B cell (primary cell): ENCODE measurements at regions not wholly inside any gene's neighbourhood (a gene's known extent, or its start where the extent isn't known, plus 50 kb on each side); places are given as distances from the start of the nearest gene placed in this dataset.

Experiments
- ATAC-seq: fragments of 200-7000 bp; cut with Tn5 transposase; one replicate; pipeline ENCODE4 v1.10.0; 2021; ENCODE audit warnings: low read depth, mild to moderate bottlenecking, moderate number of reproducible peaks, moderate library complexity
- CTCF ChIA-PET: fragments of 350-600 bp; sonication (Branson Sonifier 250); formaldehyde crosslinking; loops from one replicate; lab custom pipeline; 2021; ENCODE audit warnings: antibody characterized with exemption, inconsistent platforms; lab: Charles Lee
- POLR2A ChIA-PET: fragments of 350-600 bp; sonication (Branson Sonifier 250); formaldehyde crosslinking; loops from one replicate; lab custom pipeline; 2021; ENCODE audit warnings: antibody characterized with exemption; lab: Charles Lee
- DNase-seq: peaks from one replicate; pipeline ENCODE4 v3.0.0; 2013
- H2AFZ ChIP-seq: 2 replicates; pipeline ENCODE4 v1.6.1; 2012; ENCODE audit warnings: mild to moderate bottlenecking, low read depth, low read length; ENCODE audit not compliant: insufficient read depth, poor library complexity, severe bottlenecking
- H3K27ac ChIP-seq, 2 donors: 1 replicate in 1 of 2; 2 replicates in 1 of 2; pipeline ENCODE4 v1.5.1; 2012 to 2013; ENCODE audit warnings: low read length in 2 of 2, mild to moderate bottlenecking in 2 of 2, moderate library complexity in 1 of 2
- H3K27me3 ChIP-seq, 4 experiments: fragments of 200-600 bp in 1 of 4; sonication (generic) in 1 of 4; replicated peaks in 1 of 4; 1 replicate in 2 of 4; 2 replicates in 2 of 4; pipeline versions ENCODE4 v1.6.1 to v1.7.0; 2013 to 2016; ENCODE audit warnings: low read length in 3 of 4, mild to moderate bottlenecking in 2 of 4, mixed read lengths in 1 of 4, moderate library complexity in 1 of 4; ENCODE audit not compliant: insufficient read depth in 4 of 4, control insufficient read depth in 3 of 4; ENCODE audit errors: control extremely low read depth in 1 of 4
- H3K36me3 ChIP-seq, 2 experiments: replicated peaks in 1 of 2; 1 replicate in 1 of 2; 2 replicates in 1 of 2; pipeline versions ENCODE4 v1.6.1 to v1.7.1; 2013; ENCODE audit warnings: low read length in 1 of 2; ENCODE audit not compliant: insufficient read depth in 2 of 2, control insufficient read depth in 1 of 2; ENCODE audit errors: control extremely low read depth in 1 of 2, extremely low read depth in 1 of 2
- H3K4me1 ChIP-seq, 2 donors: fragments of 200-600 bp in 1 of 2; sonication (generic) in 1 of 2; 1 replicate in 1 of 2; 2 replicates in 1 of 2; pipeline versions ENCODE4 v1.5.1 to v1.6.1; 2013 to 2017; ENCODE audit warnings: low read length in 2 of 2; ENCODE audit not compliant: control insufficient read depth in 2 of 2, insufficient read depth in 2 of 2
- H3K4me2 ChIP-seq: replicated peaks from 2 replicates; pipeline ENCODE3; 2012; ENCODE audit warnings: mild to moderate bottlenecking, low read depth, low read length; ENCODE audit not compliant: poor library complexity, severe bottlenecking
- H3K4me3 ChIP-seq, 5 experiments: fragments of 200-600 bp in 1 of 5; sonication (generic) in 1 of 5; 1 replicate in 3 of 5; 2 replicates in 2 of 5; pipeline versions ENCODE4 v1.5.1 to v1.7.0; 2011 to 2016; ENCODE audit warnings: low read length in 4 of 5, mild to moderate bottlenecking in 4 of 5, low read depth in 2 of 5, control low read depth in 1 of 5, moderate library complexity in 1 of 5; ENCODE audit not compliant: insufficient read depth in 1 of 5; ENCODE audit errors: control extremely low read depth in 1 of 5, extremely low read depth in 1 of 5
- H3K79me2 ChIP-seq: fragments of 200-600 bp; sonication (generic); one replicate; pipeline ENCODE4 v1.6.0; 2016; ENCODE audit warnings: low read length; ENCODE audit not compliant: control insufficient read depth, insufficient read depth
- H3K9ac ChIP-seq: fragments of 200-600 bp; sonication (generic); 2 replicates; pipeline ENCODE4 v1.6.1; 2017; ENCODE audit warnings: mild to moderate bottlenecking, low read length, moderate library complexity
- H3K9me3 ChIP-seq, 3 donors: one replicate each; pipeline versions ENCODE4 v1.6.1 to v1.7.1; 2013; ENCODE audit warnings: low read length in 2 of 3; ENCODE audit not compliant: control insufficient read depth in 2 of 3, insufficient read depth in 1 of 3; ENCODE audit errors: control extremely low read depth in 1 of 3
- H4K20me1 ChIP-seq: 2 replicates; pipeline ENCODE4 v1.6.0; 2012; ENCODE audit warnings: mild to moderate bottlenecking, low read length; ENCODE audit not compliant: insufficient read depth, control insufficient read depth, poor library complexity, severe bottlenecking
- H3K27ac Mint-ChIP-seq: one replicate; pipeline ENCODE4 v1.8.0; 2021; ENCODE audit warnings: mixed read lengths
- H3K27me3 Mint-ChIP-seq: one replicate; pipeline ENCODE4 v1.8.0; 2021; ENCODE audit warnings: mixed read lengths
- H3K4me1 Mint-ChIP-seq: one replicate; pipeline ENCODE4 v1.8.0; 2021; ENCODE audit warnings: mixed read lengths
- H3K4me3 Mint-ChIP-seq: one replicate; pipeline ENCODE4 v1.8.0; 2021; ENCODE audit warnings: mixed read lengths
- H3K9me3 Mint-ChIP-seq: one replicate; pipeline ENCODE4 v1.8.0; 2022; ENCODE audit warnings: mixed read lengths; ENCODE audit not compliant: insufficient read depth
- EZH2 ChIP-seq: IDR thresholded peaks from 2 replicates; pipeline ENCODE4 v1.6.1; 2012; ENCODE audit warnings: borderline replicate concordance, low read depth, mild to moderate bottlenecking, moderate library complexity, low read length; ENCODE audit not compliant: insufficient read depth, poor library complexity, severe bottlenecking
- WGBS: methylation state at CpG from one replicate; pipeline ENCODE4 v1.1.5; 2013; ENCODE audit warnings: missing lambda C conversion rate; ENCODE audit not compliant: insufficient coverage; 5-methylcytosine and 5-hydroxymethylcytosine counted together
- intact Hi-C: fragments of 100-400 bp; cut with micrococcal nuclease; formaldehyde crosslinking; loops from one replicate; pipeline ENCODE4 v1.10.0; 2022
- TF ChIP-seq, protein P1 (sequence below): fragments of 200-600 bp; IDR thresholded peaks from one replicate; pipeline ENCODE4 v1.8.0; 2022; ENCODE audit warnings: antibody characterized with exemption, mild to moderate bottlenecking

DNA sequence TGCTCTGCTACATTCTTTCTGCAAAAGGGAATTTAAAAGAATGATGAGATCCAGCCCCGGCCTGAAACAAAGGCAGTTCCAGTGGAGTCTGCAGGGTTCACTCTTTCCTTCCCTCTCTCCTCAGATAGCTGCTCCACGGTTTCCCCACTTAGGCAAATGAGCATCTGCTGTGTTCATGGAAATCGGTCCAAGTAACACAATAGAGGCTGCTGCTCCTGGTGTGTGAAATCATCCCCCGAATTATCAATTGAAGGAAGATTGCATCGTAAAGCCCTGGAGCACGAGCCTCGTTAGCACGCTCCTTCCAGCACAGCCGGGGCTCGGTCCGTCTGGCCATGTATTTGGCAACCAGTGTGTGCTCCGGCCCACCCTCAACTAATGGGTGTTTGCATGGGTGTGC is 108.3 kb upstream of the DPP6 start:
- POLR2A ChIA-PET: no interaction called here

DNA sequence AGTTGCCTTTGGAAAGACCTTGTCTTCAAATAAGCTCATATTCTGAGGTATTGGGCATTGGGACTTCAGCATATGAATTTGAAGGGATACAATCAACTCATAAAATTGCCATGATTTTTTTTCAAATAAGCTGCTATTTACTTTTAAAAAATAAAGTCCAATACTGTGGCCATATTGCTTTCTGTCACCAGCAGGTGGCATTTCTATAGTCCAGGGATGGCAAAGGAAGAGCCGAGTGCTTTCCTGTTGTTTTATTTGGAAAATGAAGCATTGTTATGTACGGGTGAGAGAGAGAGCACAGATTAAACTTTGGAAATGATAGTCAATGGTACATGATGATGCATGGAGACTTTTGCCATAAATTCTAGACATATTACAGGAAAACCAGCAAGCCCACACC is 104.1 kb upstream of the DPP6 start:
- Histone ChIP-seq H2AFZ (no peak overlapping the region), H4K20me1 (no peaks in the 10 kb centered on the region), H3K27me3 (no peaks in the 10 kb centered on the region), H3K36me3 (no peaks in the 10 kb centered on the region), H3K79me2 (no peaks in the 10 kb centered on the region), H3K9ac (no peak overlapping the region), H3K4me1 (no peaks in the 10 kb centered on the region), H3K9me3 (peaks cover 0 to 30% (median 0%) of the 10 kb centered on the region in 3 donors), H3K4me2 (no peak overlapping the region), H3K4me3 (no peak overlapping the region), H3K27ac (no peak overlapping the region)
- no peak overlapping the region for H3K27ac Mint-ChIP-seq
- no peak for TF ChIP-seq EZH2
- TF ChIP-seq, protein P1, sequence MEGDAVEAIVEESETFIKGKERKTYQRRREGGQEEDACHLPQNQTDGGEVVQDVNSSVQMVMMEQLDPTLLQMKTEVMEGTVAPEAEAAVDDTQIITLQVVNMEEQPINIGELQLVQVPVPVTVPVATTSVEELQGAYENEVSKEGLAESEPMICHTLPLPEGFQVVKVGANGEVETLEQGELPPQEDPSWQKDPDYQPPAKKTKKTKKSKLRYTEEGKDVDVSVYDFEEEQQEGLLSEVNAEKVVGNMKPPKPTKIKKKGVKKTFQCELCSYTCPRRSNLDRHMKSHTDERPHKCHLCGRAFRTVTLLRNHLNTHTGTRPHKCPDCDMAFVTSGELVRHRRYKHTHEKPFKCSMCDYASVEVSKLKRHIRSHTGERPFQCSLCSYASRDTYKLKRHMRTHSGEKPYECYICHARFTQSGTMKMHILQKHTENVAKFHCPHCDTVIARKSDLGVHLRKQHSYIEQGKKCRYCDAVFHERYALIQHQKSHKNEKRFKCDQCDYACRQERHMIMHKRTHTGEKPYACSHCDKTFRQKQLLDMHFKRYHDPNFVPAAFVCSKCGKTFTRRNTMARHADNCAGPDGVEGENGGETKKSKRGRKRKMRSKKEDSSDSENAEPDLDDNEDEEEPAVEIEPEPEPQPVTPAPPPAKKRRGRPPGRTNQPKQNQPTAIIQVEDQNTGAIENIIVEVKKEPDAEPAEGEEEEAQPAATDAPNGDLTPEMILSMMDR: no peak
- ChIA-PET POLR2A (no interaction called here), CTCF (no interaction called here)
- intact Hi-C loops: no loop called here
- H3K4me3 Mint-ChIP-seq: no peak overlapping the region
- DNase-seq (no peak), ATAC-seq (no peak)
- H3K4me1 Mint-ChIP-seq: no peaks in the 10 kb centered on the region
- H3K27me3 Mint-ChIP-seq: no peaks in the 10 kb centered on the region
- WGBS: 63% methylated on average over 1 of the region's 2 CpGs
- peaks cover 3% of the 10 kb centered on the region for H3K9me3 Mint-ChIP-seq

More for the DNA sequence above, 108.3 kb upstream of the DPP6 start:
- Histone ChIP-seq H3K9me3 (peaks cover 0 to 18% (median 0%) of the 10 kb centered on the region in 3 donors), H2AFZ (no peak overlapping the region), H3K9ac (no peak overlapping the region), H4K20me1 (no peaks in the 10 kb centered on the region), H3K4me3 (no peak overlapping the region), H3K36me3 (no peaks in the 10 kb centered on the region), H3K4me2 (no peak overlapping the region), H3K79me2 (no peaks in the 10 kb centered on the region), H3K27ac (no peak overlapping the region), H3K27me3 (no peaks in the 10 kb centered on the region), H3K4me1 (no peaks in the 10 kb centered on the region)
- WGBS: 48% methylated on average over 11 of the region's 12 CpGs
- ATAC-seq: no peak
- Mint-ChIP-seq H3K4me1 (no peaks in the 10 kb centered on the region), H3K27ac (no peak overlapping the region), H3K27me3 (no peaks in the 10 kb centered on the region), H3K4me3 (no peak overlapping the region), H3K9me3 (peaks cover 3% of the 10 kb centered on the region)
- no peak for TF ChIP-seq EZH2
- TF ChIP-seq, protein P1: no peak
- DNase-seq: no peak
- intact Hi-C loops: no loop called here
- CTCF ChIA-PET: no interaction called here
